Spleen (tissue), 11 donors: ENCODE measurements at regions not wholly inside any gene's neighbourhood (a gene's known extent, or its start where the extent isn't known, plus 50 kb on each side); places are given as distances from the start of the nearest gene placed in this dataset.

Source experiments
- DNase-seq: peaks from one replicate; pipeline ENCODE4 v3.0.0-alpha.2; 2020
- H3K27ac ChIP-seq, 8 donors: fragments of 200-600 bp; sonication (generic) in 7 of 8; 1 replicate in 4 of 8; 2 replicates in 4 of 8; pipeline versions ENCODE4 v1.5.0 to v1.8.0; 2016 to 2021; ENCODE audit warnings: inconsistent platforms in 4 of 8, mild to moderate bottlenecking in 4 of 8, moderate library complexity in 1 of 8
- H3K27me3 ChIP-seq, 7 donors: fragments of 200-600 bp; sonication (generic) in 6 of 7; replicated peaks in 1 of 7; 1 replicate in 4 of 7; 2 replicates in 3 of 7; pipeline versions ENCODE4 v1.5.0 to v1.8.0; 2016 to 2021; ENCODE audit warnings: inconsistent platforms in 3 of 7, mild to moderate bottlenecking in 1 of 7
- H3K36me3 ChIP-seq, 6 donors: fragments of 200-600 bp; sonication (generic) in 5 of 6; 1 replicate in 4 of 6; 2 replicates in 2 of 6; pipeline versions ENCODE4 v1.5.0 to v1.8.0; 2016 to 2021; ENCODE audit warnings: inconsistent platforms in 2 of 6
- H3K4me1 ChIP-seq, 6 donors: fragments of 200-600 bp; sonication (generic) in 5 of 6; 1 replicate in 3 of 6; 2 replicates in 3 of 6; pipeline versions ENCODE4 v1.5.0 to v1.8.0; 2016 to 2021; ENCODE audit warnings: inconsistent platforms in 3 of 6
- H3K4me3 ChIP-seq, 8 donors: fragments of 200-600 bp; sonication (generic) in 7 of 8; 1 replicate in 4 of 8; 2 replicates in 4 of 8; pipeline versions ENCODE4 v1.5.0 to v1.8.0; 2016 to 2021; ENCODE audit warnings: inconsistent platforms in 4 of 8, mild to moderate bottlenecking in 4 of 8, moderate library complexity in 2 of 8
- H3K9me3 ChIP-seq, 8 donors: fragments of 200-600 bp; sonication (generic) in 7 of 8; 1 replicate in 4 of 8; 2 replicates in 4 of 8; pipeline versions ENCODE4 v1.5.0 to v1.8.0; 2016 to 2021; ENCODE audit warnings: inconsistent platforms in 4 of 8
- POLR2A ChIP-seq, 3 donors: fragments of 450-650 bp; IDR thresholded peaks; one replicate each; pipeline ENCODE4 v1.5.1; 2017; ENCODE audit warnings: antibody characterized with exemption in 3 of 3, mild to moderate bottlenecking in 1 of 3
- POLR2AphosphoS5 ChIP-seq, 3 donors: sonication (generic); formaldehyde crosslinking; IDR thresholded peaks; one replicate each; pipeline ENCODE4 v1.5.1; 2017; ENCODE audit warnings: antibody characterized with exemption in 3 of 3
- WGBS, 5 donors: extraction: QIAGEN DNeasy Blood & Tissue Kit in 3 of 5; methylation state at CpG; one replicate each; pipeline versions ENCODE4 v1.1.5 to v1.1.7; 2013 to 2018; 5-methylcytosine and 5-hydroxymethylcytosine counted together
- intact Hi-C: fragments of 100-400 bp; cut with DNase I; formaldehyde crosslinking; loops from one replicate; pipeline ENCODE4 v1.15.0; 2023; ENCODE audit warnings: low total_unique reads
- TF ChIP-seq, protein P1 (sequence below), 11 experiments: fragments of 200-600 bp in 7 of 11; fragments of 450-650 bp in 4 of 11; sonication (generic) in 4 of 11; IDR thresholded peaks in 8 of 11; conservative IDR thresholded peaks in 3 of 11; 1 replicate in 7 of 11; 2 replicates in 4 of 11; pipeline versions ENCODE4 v1.4.0 to v1.8.0; 2016 to 2021; ENCODE audit warnings: antibody characterized with exemption in 11 of 11, inconsistent platforms in 4 of 11, mild to moderate bottlenecking in 1 of 11
- donor health status: healthy with polysubstance abuse.
- donor health status: DM: no; HTN: no; CAD: no; lungs with moderate emphysema.
- donor health status: DM: no; HTN: no; CAD: no.
- donor health status: Bipolar disorder and iron deficiency.
- donor health status: healthy.
- donor health status: DM: no; HTN: no; CAD: no.
- donor health status: DM: yes; HTN: yes; CAD: no.

DNA sequence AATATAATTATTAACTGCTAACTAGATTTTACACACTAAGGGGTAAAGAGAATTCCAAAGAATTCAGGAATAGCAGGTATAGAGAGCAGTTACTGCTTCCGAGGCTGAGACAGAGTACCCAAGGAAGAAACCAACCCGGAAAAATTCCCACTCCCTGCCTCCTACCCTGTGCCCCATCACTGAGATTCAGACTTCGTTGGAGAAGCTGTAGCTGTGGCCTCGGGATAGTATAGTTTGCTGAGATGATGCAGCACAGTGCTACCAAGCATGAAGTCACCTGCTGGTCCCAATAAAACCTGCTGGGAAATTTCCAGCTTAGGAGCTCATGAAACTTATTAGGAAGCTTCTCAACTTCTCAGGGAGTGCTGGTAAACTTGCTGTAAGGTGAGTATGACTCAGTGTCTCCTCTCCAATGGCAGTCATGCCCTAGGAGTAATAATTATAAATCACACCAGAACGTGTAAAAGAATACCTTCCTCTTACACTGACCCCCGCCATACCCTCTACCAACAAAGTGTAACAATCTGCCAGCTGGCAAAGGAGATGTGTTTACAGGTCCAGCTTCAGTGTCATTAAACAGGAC, 215.2 kb upstream of the ROBO2 start:
- Histone ChIP-seq H3K27me3 (no peaks in the 10 kb centered on the region), H3K36me3 (no peaks in the 10 kb centered on the region), H3K4me1 (no peaks in the 10 kb centered on the region), H3K9me3 (peaks cover 0 to 9% (median 0%) of the 10 kb centered on the region in 8 donors), H3K4me3 (no peak overlapping the region), H3K27ac (no peak overlapping the region)
- 61 to 73% (median 70%) methylated on average over 6 of the region's 6 CpGs for WGBS, 5 donors
- DNase-seq, result no peak
- intact Hi-C loops, result no loop called here
- TF ChIP-seq, protein P1, sequence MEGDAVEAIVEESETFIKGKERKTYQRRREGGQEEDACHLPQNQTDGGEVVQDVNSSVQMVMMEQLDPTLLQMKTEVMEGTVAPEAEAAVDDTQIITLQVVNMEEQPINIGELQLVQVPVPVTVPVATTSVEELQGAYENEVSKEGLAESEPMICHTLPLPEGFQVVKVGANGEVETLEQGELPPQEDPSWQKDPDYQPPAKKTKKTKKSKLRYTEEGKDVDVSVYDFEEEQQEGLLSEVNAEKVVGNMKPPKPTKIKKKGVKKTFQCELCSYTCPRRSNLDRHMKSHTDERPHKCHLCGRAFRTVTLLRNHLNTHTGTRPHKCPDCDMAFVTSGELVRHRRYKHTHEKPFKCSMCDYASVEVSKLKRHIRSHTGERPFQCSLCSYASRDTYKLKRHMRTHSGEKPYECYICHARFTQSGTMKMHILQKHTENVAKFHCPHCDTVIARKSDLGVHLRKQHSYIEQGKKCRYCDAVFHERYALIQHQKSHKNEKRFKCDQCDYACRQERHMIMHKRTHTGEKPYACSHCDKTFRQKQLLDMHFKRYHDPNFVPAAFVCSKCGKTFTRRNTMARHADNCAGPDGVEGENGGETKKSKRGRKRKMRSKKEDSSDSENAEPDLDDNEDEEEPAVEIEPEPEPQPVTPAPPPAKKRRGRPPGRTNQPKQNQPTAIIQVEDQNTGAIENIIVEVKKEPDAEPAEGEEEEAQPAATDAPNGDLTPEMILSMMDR (IDR thresholded peaks at IDR 0.05 in 8 of 11, conservative IDR thresholded peaks at IDR 0.05 in 3 of 11), result no peak
- TF ChIP-seq POLR2A (IDR thresholded peaks at IDR 0.05) (no peak), POLR2AphosphoS5 (IDR thresholded peaks at IDR 0.05) (no peak)

DNA sequence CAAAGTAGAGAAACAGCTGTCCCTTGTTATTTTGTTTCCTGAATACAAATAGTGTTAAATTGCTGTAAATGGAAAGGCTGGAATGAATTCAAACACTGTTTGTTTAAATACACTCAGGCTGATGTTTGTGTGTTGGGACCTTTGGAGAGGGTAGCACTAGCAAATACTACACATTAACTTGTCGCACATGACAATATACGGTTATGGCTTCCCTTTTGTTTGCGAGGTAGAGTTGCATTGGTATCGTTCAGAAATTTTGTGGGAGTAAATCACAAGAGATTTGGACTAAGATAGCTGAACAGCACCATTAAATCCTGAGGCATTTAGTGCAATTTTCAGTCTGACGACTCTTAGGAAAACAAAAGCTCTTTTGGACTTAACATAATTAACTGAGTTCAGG, 213.0 kb upstream of the ROBO2 start:
- no peaks in the 10 kb centered on the region for H3K36me3 ChIP-seq
- H3K9me3 ChIP-seq, result peaks cover 0 to 9% (median 0%) of the 10 kb centered on the region in 8 donors
- WGBS, 5 donors, result 34 to 46% (median 35%) methylated on average over 5 of the region's 5 CpGs
- no peak overlapping the region for H3K4me3 ChIP-seq
- no peaks in the 10 kb centered on the region for H3K4me1 ChIP-seq
- TF ChIP-seq POLR2A (IDR thresholded peaks at IDR 0.05), result no peak
- TF ChIP-seq, protein P1 (IDR thresholded peaks at IDR 0.05 in 8 of 11, conservative IDR thresholded peaks at IDR 0.05 in 3 of 11), result no peak
- no peak for TF ChIP-seq POLR2AphosphoS5 (IDR thresholded peaks at IDR 0.05)
- no peaks in the 10 kb centered on the region for H3K27me3 ChIP-seq
- no peak overlapping the region for H3K27ac ChIP-seq
- intact Hi-C loops, result no loop called here
- no peak for DNase-seq

DNA sequence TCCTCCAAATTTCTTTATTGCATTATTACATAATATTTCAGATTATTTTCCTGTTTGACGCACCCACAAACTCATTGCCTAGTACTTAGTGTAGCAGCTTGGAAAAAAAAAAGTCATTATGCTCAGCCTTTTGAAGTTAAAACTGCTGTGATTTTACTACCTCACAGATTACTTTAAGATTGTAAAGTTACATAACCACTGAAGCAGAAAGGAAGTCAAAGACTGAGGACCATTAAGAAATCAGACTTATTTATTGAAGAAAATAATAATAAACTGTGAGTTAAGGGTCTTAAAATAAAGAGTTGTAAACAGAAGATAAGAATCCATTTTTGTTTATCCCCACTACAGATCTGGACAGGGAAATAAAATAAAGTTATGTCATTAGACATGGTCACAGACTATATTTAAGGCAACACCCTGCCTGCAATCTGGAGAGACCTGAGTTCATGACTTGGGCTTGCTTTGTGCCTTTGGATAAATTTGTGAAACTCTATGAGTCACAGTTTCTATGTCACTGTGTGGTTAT, 212.1 kb upstream of the ROBO2 start:
- intact Hi-C loops, result no loop called here
- 58 to 87% (median 68%) methylated on average over 1 of the region's 1 CpG for WGBS, 5 donors

DNA sequence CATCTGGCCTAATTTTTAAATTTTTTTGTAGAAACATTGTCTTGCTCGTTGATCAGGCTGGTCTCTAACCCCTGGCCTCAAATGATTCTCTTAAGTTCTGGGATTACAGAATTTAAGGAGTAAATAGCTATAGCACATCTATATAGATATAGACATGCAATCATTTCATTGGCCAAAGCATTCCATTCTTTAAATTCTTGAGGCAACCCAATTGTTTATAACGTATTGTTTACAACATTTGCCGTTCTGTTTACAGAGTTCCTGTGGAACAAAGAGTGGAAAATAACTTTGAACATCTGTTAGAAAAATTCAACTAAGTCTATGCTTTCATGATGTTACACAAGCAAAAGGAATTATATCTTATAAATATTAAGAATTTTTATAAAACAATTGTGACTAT, 205.2 kb upstream of the ROBO2 start:
- 62 to 71% (median 62%) methylated on average over 3 of the region's 3 CpGs for WGBS, 5 donors
- Histone ChIP-seq H3K9me3 (peaks cover 0 to 24% (median 5%) of the 10 kb centered on the region in 8 donors), H3K27ac (no peak overlapping the region), H3K4me3 (no peak overlapping the region), H3K4me1 (no peaks in the 10 kb centered on the region), H3K36me3 (no peaks in the 10 kb centered on the region), H3K27me3 (no peaks in the 10 kb centered on the region)
- intact Hi-C loops, result no loop called here
- no peak for DNase-seq
- TF ChIP-seq, protein P1 (IDR thresholded peaks at IDR 0.05 in 8 of 11, conservative IDR thresholded peaks at IDR 0.05 in 3 of 11), result no peak
- TF ChIP-seq POLR2AphosphoS5 (IDR thresholded peaks at IDR 0.05), result no peak
- TF ChIP-seq POLR2A (IDR thresholded peaks at IDR 0.05), result no peak

More for the DNA sequence above, 212.1 kb upstream of the ROBO2 start:
- H3K27me3 ChIP-seq, result no peaks in the 10 kb centered on the region
- DNase-seq, result no peak
- H3K36me3 ChIP-seq, result no peaks in the 10 kb centered on the region
- H3K4me1 ChIP-seq, result no peaks in the 10 kb centered on the region
- H3K27ac ChIP-seq, result no peak overlapping the region
- peaks cover 0 to 9% (median 0%) of the 10 kb centered on the region in 8 donors for H3K9me3 ChIP-seq
- TF ChIP-seq POLR2AphosphoS5 (IDR thresholded peaks at IDR 0.05) (no peak), POLR2A (IDR thresholded peaks at IDR 0.05) (no peak)
- TF ChIP-seq, protein P1 (IDR thresholded peaks at IDR 0.05 in 8 of 11, conservative IDR thresholded peaks at IDR 0.05 in 3 of 11), result no peak
- no peak overlapping the region for H3K4me3 ChIP-seq
